Mesenchymal stem cell (in vitro differentiated cells and primary cell): ENCODE measurements at regions not wholly inside any gene's neighbourhood (a gene's known extent, or its start where the extent isn't known, plus 50 kb on each side); places are given as distances from the start of the nearest gene placed in this dataset.
"Not testable (repeated sequence)": the region's sequence is repeated elsewhere in the genome, so short reads cannot be mapped to it uniquely, and the experiment has no call there.

Experiments used
- DNase-seq: peaks from one replicate; pipeline ENCODE4 v3.0.0-alpha.2; 2013
- H2AFZ ChIP-seq: one replicate; pipeline ENCODE4 v1.6.1; 2013; ENCODE audit warnings: low read depth, mild to moderate bottlenecking, control low read depth, inconsistent platforms, low read length, moderate library complexity
- H2AK5ac ChIP-seq: 2 replicates; pipeline ENCODE4 v1.6.1; 2013; ENCODE audit warnings: low read length, moderate library complexity, mild to moderate bottlenecking, inconsistent platforms; ENCODE audit not compliant: severe bottlenecking
- H2BK120ac ChIP-seq: one replicate; pipeline ENCODE4 v1.6.1; 2013; ENCODE audit warnings: low read depth, mild to moderate bottlenecking, inconsistent platforms, low read length, moderate library complexity
- H2BK12ac ChIP-seq, 2 experiments: one replicate each; pipeline ENCODE4 v1.6.1; 2013; ENCODE audit warnings: inconsistent platforms in 2 of 2, low read length in 2 of 2, mild to moderate bottlenecking in 2 of 2, moderate library complexity in 2 of 2, control low read depth in 1 of 2
- H2BK15ac ChIP-seq: one replicate; pipeline ENCODE4 v1.6.1; 2013; ENCODE audit warnings: mild to moderate bottlenecking, low read depth, inconsistent platforms; ENCODE audit not compliant: poor library complexity, severe bottlenecking
- H2BK5ac ChIP-seq: 2 replicates; pipeline ENCODE4 v1.6.1; 2013; ENCODE audit warnings: low read depth, mild to moderate bottlenecking, low read length, control low read depth, inconsistent platforms; ENCODE audit not compliant: poor library complexity, severe bottlenecking
- H3K14ac ChIP-seq, 2 experiments: one replicate each; pipeline ENCODE4 v1.6.1; 2013; ENCODE audit warnings: inconsistent platforms in 2 of 2, low read length in 2 of 2, control low read depth in 1 of 2, mild to moderate bottlenecking in 1 of 2, moderate library complexity in 1 of 2
- H3K18ac ChIP-seq, 2 experiments: one replicate each; pipeline ENCODE4 v1.6.1; 2013; ENCODE audit warnings: inconsistent platforms in 2 of 2, low read length in 2 of 2, control low read depth in 1 of 2, low read depth in 1 of 2, mild to moderate bottlenecking in 1 of 2
- H3K23ac ChIP-seq, 2 experiments: one replicate each; pipeline ENCODE4 v1.6.1; 2013; ENCODE audit warnings: inconsistent platforms in 2 of 2, low read length in 2 of 2, mild to moderate bottlenecking in 2 of 2, moderate library complexity in 2 of 2, control low read depth in 1 of 2
- H3K27ac ChIP-seq: 2 replicates; pipeline ENCODE4 v1.5.1; 2013; ENCODE audit warnings: mild to moderate bottlenecking, moderate library complexity, low read length, control low read depth, inconsistent platforms; ENCODE audit not compliant: poor library complexity, severe bottlenecking
- H3K27me3 ChIP-seq, 2 experiments: 2 replicates each; pipeline versions ENCODE4 v1.6.1 to v1.7.0; 2013; ENCODE audit warnings: low read length in 2 of 2, mild to moderate bottlenecking in 2 of 2, moderate library complexity in 2 of 2, control low read depth in 1 of 2, inconsistent platforms in 1 of 2; ENCODE audit not compliant: control insufficient read depth in 1 of 2, insufficient read depth in 1 of 2
- H3K36me3 ChIP-seq, 2 experiments: 2 replicates each; pipeline versions ENCODE4 v1.6.1 to v1.7.0; 2013; ENCODE audit warnings: low read length in 2 of 2, control low read depth in 1 of 2, inconsistent platforms in 1 of 2, low read depth in 1 of 2, mild to moderate bottlenecking in 1 of 2; ENCODE audit not compliant: insufficient read depth in 2 of 2, control insufficient read depth in 1 of 2
- H3K4ac ChIP-seq, 2 experiments: one replicate each; pipeline ENCODE4 v1.6.1; 2013; ENCODE audit warnings: inconsistent platforms in 2 of 2, low read length in 2 of 2, mild to moderate bottlenecking in 2 of 2, moderate library complexity in 2 of 2, control low read depth in 1 of 2, low read depth in 1 of 2
- H3K4me1 ChIP-seq: 2 replicates; pipeline ENCODE4 v1.6.1; 2013; ENCODE audit warnings: low read depth, low read length, control low read depth; ENCODE audit not compliant: control insufficient read depth, insufficient read depth
- H3K4me2 ChIP-seq: 2 replicates; pipeline ENCODE4 v1.6.1; 2013; ENCODE audit warnings: low read length, mild to moderate bottlenecking, inconsistent platforms; ENCODE audit not compliant: poor library complexity, severe bottlenecking
- H3K4me3 ChIP-seq, 2 experiments: 2 replicates each; pipeline versions ENCODE4 v1.5.1 to v1.7.0; 2013; ENCODE audit warnings: low read length in 2 of 2, mild to moderate bottlenecking in 2 of 2, control low read depth in 1 of 2, low read depth in 1 of 2; ENCODE audit not compliant: insufficient read depth in 1 of 2
- H3K79me1 ChIP-seq: replicated peaks from 2 replicates; pipeline ENCODE4 v1.6.1; 2013; ENCODE audit warnings: mild to moderate bottlenecking, control low read depth, low read length, inconsistent platforms; ENCODE audit not compliant: poor library complexity, severe bottlenecking
- H3K9ac ChIP-seq: 2 replicates; pipeline ENCODE4 v1.7.0; 2013; ENCODE audit warnings: mild to moderate bottlenecking, low read length, moderate library complexity
- H3K9me3 ChIP-seq: 2 replicates; pipeline ENCODE4 v1.7.0; 2013; ENCODE audit warnings: mild to moderate bottlenecking, low read length; ENCODE audit not compliant: control insufficient read depth
- H4K8ac ChIP-seq: one replicate; pipeline ENCODE4 v1.6.1; 2013; ENCODE audit warnings: inconsistent platforms, mild to moderate bottlenecking, low read length, moderate library complexity
- H4K91ac ChIP-seq: one replicate; pipeline ENCODE4 v1.6.1; 2013; ENCODE audit warnings: mild to moderate bottlenecking, low read length, inconsistent platforms
- WGBS: methylation state at CpG from one replicate; pipeline ENCODE4 v1.1.7; 2013; ENCODE audit warnings: mixed read lengths; 5-methylcytosine and 5-hydroxymethylcytosine counted together

GRCh38 chr11:134497586-134497985, 85.5 kb upstream of the B3GAT1 start:
- Histone ChIP-seq H3K14ac (no peak overlapping the region), H3K4me2 (no peak overlapping the region), H2BK15ac (no peak overlapping the region), H3K27ac (no peak overlapping the region), H2BK5ac (no peak overlapping the region), H4K91ac (no peak overlapping the region), H3K4me3 (no peak overlapping the region), H3K79me1 (no peaks in the 10 kb centered on the region), H3K9ac (no peak overlapping the region), H3K23ac (no peak overlapping the region), H2AFZ (no peak overlapping the region), H2BK12ac (no peak overlapping the region), H2AK5ac (no peak overlapping the region), H3K4me1 (no peaks in the 10 kb centered on the region), H3K36me3 (no peaks in the 10 kb centered on the region), H3K4ac (no peak overlapping the region), H3K9me3 (no peaks in the 10 kb centered on the region), H4K8ac (no peak overlapping the region), H3K18ac (no peak overlapping the region), H2BK120ac (no peak overlapping the region), H3K27me3 (no peaks in the 10 kb centered on the region)
- DNase-seq, result no peak
- 51% methylated on average over 5 of the region's 5 CpGs for WGBS

DNA sequence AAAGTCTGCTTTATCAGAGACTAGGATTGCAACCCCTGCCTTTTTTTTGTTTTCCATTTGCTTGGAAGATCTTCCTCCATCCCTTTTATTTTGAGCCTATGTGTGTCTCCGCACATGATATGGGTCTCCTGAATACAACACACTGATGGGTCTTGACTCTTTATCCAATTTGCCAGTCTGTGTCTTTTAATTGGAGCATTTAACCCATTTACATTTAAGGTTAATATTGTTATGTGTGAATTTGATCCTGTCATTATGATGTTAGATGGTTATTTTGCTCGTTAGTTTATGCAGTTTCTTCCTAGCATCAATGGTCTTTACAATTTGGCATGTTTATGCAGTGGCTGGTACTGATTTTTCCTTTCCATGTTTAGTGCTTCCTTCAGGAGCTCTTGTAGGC, 84.0 kb upstream of the B3GAT1 start:
- not testable (repeated sequence) for H2AFZ ChIP-seq, H3K18ac ChIP-seq, H3K4me2 ChIP-seq

GRCh38 chr11:134494395-134494794, 82.4 kb upstream of the B3GAT1 start:
- H3K23ac ChIP-seq, H3K4me3 ChIP-seq, DNase-seq, H3K36me3 ChIP-seq, H3K14ac ChIP-seq, H2BK15ac ChIP-seq, H2BK12ac ChIP-seq, H3K18ac ChIP-seq, H2AFZ ChIP-seq, H4K8ac ChIP-seq, H2BK120ac ChIP-seq, H3K27ac ChIP-seq, H3K79me1 ChIP-seq, H3K4ac ChIP-seq, H3K9me3 ChIP-seq, H3K9ac ChIP-seq, H4K91ac ChIP-seq, H3K4me2 ChIP-seq, H2AK5ac ChIP-seq, H2BK5ac ChIP-seq, H3K27me3 ChIP-seq, H3K4me1 ChIP-seq: not testable (repeated sequence)
- 52% methylated on average over 2 of the region's 2 CpGs for WGBS

More for the DNA sequence above, 84.0 kb upstream of the B3GAT1 start:
- H3K27me3 ChIP-seq, H4K91ac ChIP-seq, H3K27ac ChIP-seq, H3K4me1 ChIP-seq, H3K9ac ChIP-seq, H2BK15ac ChIP-seq, H3K36me3 ChIP-seq, DNase-seq, H4K8ac ChIP-seq, H3K4me3 ChIP-seq, H3K79me1 ChIP-seq, H2BK12ac ChIP-seq, H3K9me3 ChIP-seq, H2AK5ac ChIP-seq, H2BK5ac ChIP-seq, H3K4ac ChIP-seq, H3K14ac ChIP-seq, H2BK120ac ChIP-seq, H3K23ac ChIP-seq: not testable (repeated sequence)
- 80% methylated on average over 2 of the region's 2 CpGs for WGBS

DNA sequence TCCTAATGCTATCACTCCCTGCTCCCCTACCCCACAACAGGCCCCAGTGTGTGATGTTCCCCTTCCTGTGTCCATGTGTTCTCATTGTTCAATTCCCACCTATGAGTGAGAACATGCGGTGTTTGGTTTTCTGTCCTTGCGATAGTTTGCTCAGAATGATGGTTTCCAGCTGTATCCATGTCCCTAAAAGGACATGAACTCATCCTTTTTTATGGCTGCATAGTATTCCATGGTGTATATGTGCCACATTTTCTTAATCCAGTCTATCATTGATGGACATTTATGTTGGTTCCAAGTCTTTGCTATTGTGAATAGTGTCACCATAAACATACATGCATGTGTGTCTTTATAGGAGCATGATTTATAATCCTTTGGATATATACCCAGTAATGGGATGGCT, 80.4 kb upstream of the B3GAT1 start:
- not testable (repeated sequence) for H3K9ac ChIP-seq, H4K91ac ChIP-seq, H3K27ac ChIP-seq, H3K79me1 ChIP-seq, H2AK5ac ChIP-seq, H2BK12ac ChIP-seq, H3K4me2 ChIP-seq, DNase-seq, H3K4me1 ChIP-seq, H2BK5ac ChIP-seq, H2BK15ac ChIP-seq, H3K36me3 ChIP-seq, H3K14ac ChIP-seq, H4K8ac ChIP-seq, H3K23ac ChIP-seq, H3K18ac ChIP-seq, H3K27me3 ChIP-seq, H3K4ac ChIP-seq, H2BK120ac ChIP-seq, H3K4me3 ChIP-seq, H3K9me3 ChIP-seq, H2AFZ ChIP-seq
- WGBS, result 100% methylated on average over 1 of the region's 2 CpGs
